GM12878 (cell line): ENCODE measurements at regions not wholly inside any gene's neighbourhood (a gene's known extent, or its start where the extent isn't known, plus 50 kb on each side); places are given as distances from the start of the nearest gene placed in this dataset.

ENCODE experiments used
- ATAC-seq: fragments of 200-7000 bp; cut with Tn5 transposase; 3 replicates; pipeline ENCODE4 v1.9.1; 2020; ENCODE audit warnings: mild to moderate bottlenecking, moderate library complexity
- BruUV-seq: library from RNA; stranded (reverse); fragments of 400-500 nt; replicated peaks from 2 replicates; lab custom pipeline; 2021; lab: Mats Ljungman, UMichigan
- CTCF ChIA-PET: fragments of 300-600 bp; sonication (Branson Sonifier 250); formaldehyde crosslinking; extraction: SDS; loops from one replicate; lab custom pipeline; 2021; ENCODE audit warnings: inconsistent platforms; lab: Yijun Ruan, JAX
- POLR2A ChIA-PET: fragments of 350-600 bp; formaldehyde crosslinking; extraction: SDS; loops from one replicate; lab custom pipeline; 2021; ENCODE audit warnings: inconsistent platforms; lab: Charles Lee
- RAD21 ChIA-PET: fragments of 300-600 bp; sonication (Branson Sonifier 250); formaldehyde crosslinking; loops from one replicate; lab custom pipeline; 2023; ENCODE audit warnings: antibody characterized with exemption; ENCODE audit not compliant: unreplicated experiment; lab: Charles Lee
- SMC1A ChIA-PET: fragments of 300-600 bp; sonication (Branson Sonifier 250); formaldehyde crosslinking; loops from one replicate; lab custom pipeline; 2023; ENCODE audit not compliant: unreplicated experiment, uncharacterized antibody; lab: Charles Lee
- DNase-seq: peaks from one replicate; pipeline ENCODE4 v3.0.0-alpha.2; 2011; ENCODE audit warnings: low read depth, low spot score
- FAIRE-seq: peaks from 3 replicates; lab custom pipeline; 2011; peaks lifted over from hg19 to GRCh38; lab: Jason Lieb, UNC
- H2AFZ ChIP-seq: 2 replicates; pipeline ENCODE4 v1.6.0; 2011; ENCODE audit warnings: low read depth, low read length, control low read depth; ENCODE audit not compliant: control insufficient read depth
- H3K27ac ChIP-seq: 2 replicates; pipeline ENCODE4 v1.5.1; 2011; ENCODE audit warnings: control low read depth; ENCODE audit not compliant: control insufficient read depth, insufficient read depth
- H3K27me3 ChIP-seq, 2 experiments: replicated peaks in 1 of 2; 2 replicates each; pipeline versions ENCODE4 v1.6.0 to v1.6.1; 2011; ENCODE audit warnings: low read length in 1 of 2; ENCODE audit not compliant: control insufficient read depth in 2 of 2, insufficient read depth in 2 of 2
- H3K36me3 ChIP-seq, 2 experiments: 2 replicates each; pipeline ENCODE4 v1.5.1; 2011; ENCODE audit warnings: low read length in 1 of 2; ENCODE audit not compliant: control insufficient read depth in 2 of 2, insufficient read depth in 2 of 2
- H3K4me1 ChIP-seq: 2 replicates; pipeline ENCODE4 v1.6.1; 2011; ENCODE audit warnings: mild to moderate bottlenecking, low read length, moderate library complexity, mixed read lengths; ENCODE audit not compliant: control insufficient read depth, insufficient read depth
- H3K4me2 ChIP-seq: 2 replicates; pipeline ENCODE4 v1.6.0; 2011; ENCODE audit warnings: control low read depth; ENCODE audit not compliant: control insufficient read depth, insufficient read depth
- H3K4me3 ChIP-seq: fragments of 200-600 bp; sonication (generic); 2 replicates; pipeline ENCODE4 v1.5.1; 2016
- H3K79me2 ChIP-seq: 2 replicates; pipeline ENCODE4 v1.6.0; 2011; ENCODE audit warnings: low read length; ENCODE audit not compliant: control insufficient read depth, insufficient read depth
- H3K9ac ChIP-seq: 2 replicates; pipeline ENCODE4 v1.8.0; 2011; ENCODE audit warnings: low read length, control low read depth, mixed read lengths; ENCODE audit not compliant: control insufficient read depth, insufficient read depth
- H3K9me3 ChIP-seq: replicated peaks from 3 replicates; pipeline ENCODE4 v1.5.1; 2011; ENCODE audit warnings: mild to moderate bottlenecking, low read length; ENCODE audit not compliant: control insufficient read depth, insufficient read depth
- H4K20me1 ChIP-seq: 2 replicates; pipeline ENCODE4 v1.6.0; 2011; ENCODE audit not compliant: control insufficient read depth, insufficient read depth
- BCL3 ChIP-seq: IDR thresholded peaks from 2 replicates; pipeline ENCODE4 v1.6.1; 2011; ENCODE audit warnings: borderline replicate concordance, low read depth, mild to moderate bottlenecking, moderate library complexity, low read length; ENCODE audit not compliant: insufficient read depth, poor library complexity, severe bottlenecking
- BHLHE40 ChIP-seq, 2 experiments: fragments of 450-650 bp in 1 of 2; IDR thresholded peaks; 2 replicates each; pipeline ENCODE4 v1.6.1; 2011 to 2017; ENCODE audit warnings: low read depth in 2 of 2, borderline replicate concordance in 1 of 2, improper control_type of control experiment in 1 of 2, low read length in 1 of 2, mild to moderate bottlenecking in 1 of 2
- EED ChIP-seq: sonication (generic); IDR thresholded peaks from 2 replicates; pipeline ENCODE4 v1.6.1; 2016; ENCODE audit warnings: antibody characterized with exemption, low read depth
- FOXM1 ChIP-seq: IDR thresholded peaks from 2 replicates; pipeline ENCODE4 v1.6.1; 2012; ENCODE audit warnings: low read depth, mild to moderate bottlenecking, inconsistent platforms, low read length, moderate library complexity
- KDM1A ChIP-seq: fragments of 200-600 bp; sonication (generic); IDR thresholded peaks from 2 replicates; pipeline ENCODE4 v1.6.1; 2016; ENCODE audit warnings: borderline replicate concordance
- MXI1 ChIP-seq: fragments of 150-350 bp; IDR thresholded peaks from 2 replicates; pipeline ENCODE4 v1.6.1; 2011; ENCODE audit warnings: low read depth, mild to moderate bottlenecking, inconsistent platforms, low read length, improper control_type of control experiment
- NFYB ChIP-seq: IDR thresholded peaks from 2 replicates; pipeline ENCODE4 v1.6.1; 2011; ENCODE audit warnings: low read depth, mild to moderate bottlenecking, low read length, improper control_type of control experiment, moderate library complexity; ENCODE audit not compliant: insufficient read depth
- RCOR1 ChIP-seq: conservative IDR thresholded peaks from 2 replicates; pipeline ENCODE4 v1.6.1; 2012; ENCODE audit warnings: low read depth, low read length, improper control_type of control experiment
- SMAD5 ChIP-seq: IDR thresholded peaks from 2 replicates; pipeline ENCODE4 v1.6.1; 2016; ENCODE audit warnings: antibody characterized with exemption, low read depth
- USF1 ChIP-seq: IDR thresholded peaks from 2 replicates; pipeline ENCODE4 v1.6.1; 2011; ENCODE audit warnings: borderline replicate concordance, low read depth, mild to moderate bottlenecking, moderate library complexity, mixed read lengths, low read length; ENCODE audit not compliant: insufficient read depth; ENCODE audit errors: extremely low read length
- ZBED1 ChIP-seq: IDR thresholded peaks from 2 replicates; pipeline ENCODE4 v1.6.1; 2016; ENCODE audit warnings: borderline replicate concordance
- WGBS: methylation state at CpG from one replicate; pipeline ENCODE4 v1.1.6; 2016; ENCODE audit warnings: low lambda C conversion rate; ENCODE audit not compliant: insufficient replicate concordance, insufficient coverage; ENCODE audit errors: missing lambda C conversion rate; 5-methylcytosine and 5-hydroxymethylcytosine counted together
- in situ Hi-C: fragments of 300-500 bp; cut with MboI; formaldehyde crosslinking; loops from 9 replicates; pipeline ENCODE4 v1.14.3; 2018; ENCODE audit warnings: mixed read lengths
- intact Hi-C: fragments of 100-400 bp; cut with micrococcal nuclease; formaldehyde crosslinking; loops from one replicate; pipeline ENCODE4 v1.14.2; 2022; ENCODE audit not compliant: unreplicated experiment

- no peaks in the 10 kb centered on the region for H3K27me3 ChIP-seq
- FAIRE-seq (no peak), ATAC-seq (no peak), DNase-seq (no peak)
- no peak for TF ChIP-seq SMAD5
- no peak for TF ChIP-seq USF1
- no peak for TF ChIP-seq RCOR1
- no peak for TF ChIP-seq NFYB
- no peak for TF ChIP-seq BHLHE40 (IDR thresholded peaks at IDR 0.05; ENCODE audit: borderline replicate concordance in 1 of 2, low read depth in 2 of 2, low read length in 1 of 2)
- TF ChIP-seq FOXM1: no peak
- TF ChIP-seq EED: no peak
- no peak for TF ChIP-seq ZBED1
- TF ChIP-seq MXI1: no peak
- TF ChIP-seq BCL3: no peak
- TF ChIP-seq KDM1A: no peak
- RAD21 ChIA-PET: no interaction called here
- no peaks in the 10 kb centered on the region for H4K20me1 ChIP-seq
- no peak overlapping the region for H3K4me2 ChIP-seq
- H3K4me3 ChIP-seq: no peak overlapping the region
- H3K79me2 ChIP-seq: no peaks in the 10 kb centered on the region
- no peak overlapping the region for H3K27ac ChIP-seq
- no peaks in the 10 kb centered on the region for H3K36me3 ChIP-seq
- 62% methylated on average over 4 of the region's 4 CpGs for whole genome bisulfite sequencing
- H3K4me1 ChIP-seq: no peaks in the 10 kb centered on the region
- POLR2A ChIA-PET: no interaction called here
- H3K9ac ChIP-seq: no peak overlapping the region
- SMC1A ChIA-PET: no interaction called here
- BruUV-seq: no TSS peak
- no peaks in the 10 kb centered on the region; the same call in 2 of the 3 replicates for H3K9me3 ChIP-seq
- in situ Hi-C loops (no loop called here), intact Hi-C loops (no loop called here)
- no peak overlapping the region for H2AFZ ChIP-seq
- CTCF ChIA-PET: no interaction called here
These were observed 207.6 kb upstream of the CDH4 start for GRCh38 chr20:61044499-61044898.
